ENCODE measurements at regions not wholly inside any gene's neighbourhood (a gene's known extent, or its start where the extent isn't known, plus 50 kb on each side); places are given as distances from the start of the nearest gene placed in this dataset.

DNA sequence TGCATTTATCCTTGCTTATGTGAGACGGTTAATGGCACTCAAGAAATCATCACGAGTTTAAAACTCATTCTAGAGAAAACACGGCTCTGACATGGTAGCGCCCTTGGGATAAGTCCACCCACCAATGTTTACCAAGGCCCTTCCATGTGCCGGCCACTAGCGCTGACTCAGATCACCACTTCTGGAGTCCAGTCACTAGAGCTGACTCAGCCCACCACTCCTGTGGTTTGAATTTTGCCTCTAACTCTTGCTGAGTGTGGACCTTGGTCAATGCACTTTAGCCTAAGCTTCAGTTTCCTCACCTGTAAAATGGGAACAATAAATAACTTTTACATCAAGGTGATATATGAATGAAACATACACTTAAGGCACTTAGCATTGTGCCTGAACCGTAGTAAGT is 358.4 kb upstream of the PROK2 start:
- DNase-seq (no peak), ATAC-seq (no peak)
- Histone ChIP-seq H3K9me3 (no peaks in the 10 kb centered on the region), H3K4me3 (no peak overlapping the region), H3K4me1 (peaks cover 6% of the 10 kb centered on the region), H3K36me3 (no peaks in the 10 kb centered on the region), H3K27me3 (ENCODE audit: low read depth) (no peaks in the 10 kb centered on the region), H3K27ac (no peak overlapping the region)
- intact Hi-C loops (cut with DNase I) = no loop called here
- TF ChIP-seq CTCF (IDR thresholded peaks at IDR 0.05) = no peak

GRCh38 chr3:72142028-72142427 is 357.1 kb upstream of the PROK2 start:
- no peak overlapping the region for H3K27ac ChIP-seq
- ATAC-seq = no peak

GRCh38 chr3:72141264-72141663 is 356.3 kb upstream of the PROK2 start:
- no peak overlapping the region for H3K4me3 ChIP-seq
- H3K27ac ChIP-seq = no peak overlapping the region
- no peaks in the 10 kb centered on the region for H3K9me3 ChIP-seq
- TF ChIP-seq CTCF (IDR thresholded peaks at IDR 0.05) = no peak
- ATAC-seq (no peak), DNase-seq (no peak)
- intact Hi-C loops (cut with DNase I) = no loop called here
- no peaks in the 10 kb centered on the region for H3K36me3 ChIP-seq
- peaks cover 6% of the 10 kb centered on the region for H3K4me1 ChIP-seq
- H3K27me3 ChIP-seq (ENCODE audit: low read depth) = no peaks in the 10 kb centered on the region

More at GRCh38 chr3:72142028-72142427, 357.1 kb upstream of the PROK2 start:
- no peak for TF ChIP-seq CTCF (IDR thresholded peaks at IDR 0.05)
- no peak overlapping the region for H3K4me3 ChIP-seq
- no peaks in the 10 kb centered on the region for H3K9me3 ChIP-seq
- H3K36me3 ChIP-seq = no peaks in the 10 kb centered on the region
- H3K4me1 ChIP-seq = peaks cover 6% of the 10 kb centered on the region
- intact Hi-C loops (cut with DNase I) = no loop called here
- H3K27me3 ChIP-seq (ENCODE audit: low read depth) = no peaks in the 10 kb centered on the region
- DNase-seq = no peak

- no peak for DNase-seq
- no peaks in the 10 kb centered on the region for H3K27me3 ChIP-seq (ENCODE audit: low read depth)
- H3K9me3 ChIP-seq = no peaks in the 10 kb centered on the region
- no peak for ATAC-seq
- TF ChIP-seq CTCF (IDR thresholded peaks at IDR 0.05) = no peak
- H3K4me3 ChIP-seq = no peak overlapping the region
- intact Hi-C loops (cut with DNase I) = no loop called here
- H3K27ac ChIP-seq = no peak overlapping the region
- H3K36me3 ChIP-seq = no peaks in the 10 kb centered on the region
- no peaks in the 10 kb centered on the region for H3K4me1 ChIP-seq
Observed at GRCh38 chr3:72139316-72139715, 354.4 kb upstream of the PROK2 start.

- intact Hi-C loops (cut with DNase I) = no loop called here
- no peaks in the 10 kb centered on the region for H3K4me1 ChIP-seq
- H3K27ac ChIP-seq = no peak overlapping the region
- DNase-seq = no peak
- ATAC-seq = no peak
- no peaks in the 10 kb centered on the region for H3K27me3 ChIP-seq (ENCODE audit: low read depth)
- H3K9me3 ChIP-seq = no peaks in the 10 kb centered on the region
- H3K36me3 ChIP-seq = no peaks in the 10 kb centered on the region
- no peak for TF ChIP-seq CTCF (IDR thresholded peaks at IDR 0.05)
- no peak overlapping the region for H3K4me3 ChIP-seq
Observed at GRCh38 chr3:72137865-72138861, 353.2 kb upstream of the PROK2 start.
